ENCODE measurements at regions not wholly inside any gene's neighbourhood (a gene's known extent, or its start where the extent isn't known, plus 50 kb on each side); places are given as distances from the start of the nearest gene placed in this dataset.

- Histone ChIP-seq H3K4me3 (ENCODE audit: low read depth, low read length) (peak overlapping the region; percentile 44), H3K36me3 (ENCODE audit: insufficient read depth) (no peaks in the 10 kb centered on the region), H3K4me1 (ENCODE audit: insufficient read depth) (peaks cover 2% of the 10 kb centered on the region), H3K27ac (ENCODE audit: low read depth) (peak overlapping the region; percentile 65)
- DNase-seq (ENCODE audit: extremely low spot score) = peak; percentile 78
- 5% methylated on average over 18 of the region's 18 CpGs for WGBS
Observed at GRCh38 chr6:26286168-26286877, 78.7 kb upstream of the BTN3A2 start.

DNA sequence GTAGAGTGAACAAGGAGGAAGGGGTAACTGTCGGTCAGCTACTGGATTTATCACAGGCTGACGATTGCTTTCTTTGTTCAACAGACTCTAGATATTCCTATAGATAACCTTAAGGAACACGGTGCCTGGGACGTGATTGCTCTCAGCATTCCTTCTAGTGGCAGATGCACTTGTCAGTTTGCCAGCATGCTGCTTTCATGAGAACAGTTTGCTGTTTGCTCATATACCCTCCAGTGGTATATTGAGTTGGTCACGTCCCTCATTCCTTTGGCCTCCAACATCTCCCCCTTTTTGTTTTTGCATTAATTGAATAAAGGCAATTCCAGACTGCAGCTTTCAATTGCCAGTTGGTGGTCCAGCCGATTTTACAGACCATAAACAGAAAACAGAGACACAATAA lies 76.8 kb upstream of the BTN3A2 start:
- WGBS = 82% methylated on average over 6 of the region's 6 CpGs
- DNase-seq (ENCODE audit: extremely low spot score) = no peak
- H3K4me1 ChIP-seq (ENCODE audit: insufficient read depth) = peaks cover 2% of the 10 kb centered on the region
- no peak overlapping the region for H3K27ac ChIP-seq (ENCODE audit: low read depth)
- H3K4me3 ChIP-seq (ENCODE audit: low read depth, low read length) = no peak overlapping the region
- no peaks in the 10 kb centered on the region for H3K36me3 ChIP-seq (ENCODE audit: insufficient read depth)

DNA sequence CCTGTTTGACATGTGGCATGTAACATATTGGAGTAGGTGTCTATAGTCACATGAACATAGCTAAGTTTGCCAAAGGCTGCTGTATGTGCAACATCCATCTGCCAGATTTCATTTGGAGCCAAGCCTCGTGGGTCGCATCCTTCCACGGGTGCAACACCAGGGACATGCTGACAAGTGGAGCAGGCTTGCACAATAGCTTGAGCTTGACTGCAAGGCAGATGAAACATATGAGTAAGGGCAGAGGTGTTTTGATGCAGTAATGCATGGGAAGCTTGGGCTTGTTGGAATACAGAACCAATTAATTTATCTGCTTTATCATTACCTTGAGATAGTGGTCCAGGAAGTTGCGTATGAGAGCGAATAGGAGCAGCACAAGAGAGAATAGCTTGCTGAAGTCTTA lies 74.1 kb upstream of the BTN3A2 start:
- H3K4me3 ChIP-seq (ENCODE audit: low read depth, low read length) = no peak overlapping the region
- DNase-seq (ENCODE audit: extremely low spot score) = no peak
- no peaks in the 10 kb centered on the region for H3K4me1 ChIP-seq (ENCODE audit: insufficient read depth)
- no peak overlapping the region for H3K27ac ChIP-seq (ENCODE audit: low read depth)
- no peaks in the 10 kb centered on the region for H3K36me3 ChIP-seq (ENCODE audit: insufficient read depth)
- WGBS = 72% methylated on average over 5 of the region's 5 CpGs

GRCh38 chr6:26292709-26293108 lies 72.3 kb upstream of the BTN3A2 start:
- DNase-seq (ENCODE audit: extremely low spot score) = no peak
- no peaks in the 10 kb centered on the region for H3K36me3 ChIP-seq (ENCODE audit: insufficient read depth)
- H3K4me1 ChIP-seq (ENCODE audit: insufficient read depth) = no peaks in the 10 kb centered on the region
- H3K4me3 ChIP-seq (ENCODE audit: low read depth, low read length) = no peak overlapping the region
- no peak overlapping the region for H3K27ac ChIP-seq (ENCODE audit: low read depth)
- 88% methylated on average over 1 of the region's 1 CpG for WGBS

DNA sequence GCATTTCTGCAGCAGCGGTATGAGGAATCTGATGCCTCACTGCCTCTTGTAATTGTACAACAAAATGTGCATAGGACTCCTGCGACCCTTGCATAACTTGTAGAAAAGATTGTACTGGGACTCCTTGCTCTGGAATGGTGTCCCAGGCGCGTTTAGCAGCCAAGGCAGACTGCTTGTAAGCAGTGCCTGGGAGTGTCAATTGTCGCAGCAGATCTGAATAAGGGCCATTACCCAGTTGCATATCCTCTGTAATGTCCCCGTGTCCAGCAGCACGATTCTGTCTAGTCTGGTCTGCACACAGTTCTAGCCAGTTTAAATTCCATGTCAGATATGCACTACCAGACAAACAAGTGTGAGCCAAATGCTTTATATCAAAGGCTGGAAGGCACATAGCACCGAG lies 70.7 kb upstream of the BTN3A2 start:
- WGBS = 71% methylated on average over 8 of the region's 8 CpGs
- no peaks in the 10 kb centered on the region for H3K36me3 ChIP-seq (ENCODE audit: insufficient read depth)
- H3K27ac ChIP-seq (ENCODE audit: low read depth) = no peak overlapping the region
- DNase-seq (ENCODE audit: extremely low spot score) = no peak
- no peaks in the 10 kb centered on the region for H3K4me1 ChIP-seq (ENCODE audit: insufficient read depth)
- no peak overlapping the region for H3K4me3 ChIP-seq (ENCODE audit: low read depth, low read length)

- no peak for DNase-seq (ENCODE audit: extremely low spot score)
- H3K27ac ChIP-seq (ENCODE audit: low read depth) = no peak overlapping the region
- WGBS = 59% methylated on average over 11 of the region's 11 CpGs
- H3K4me3 ChIP-seq (ENCODE audit: low read depth, low read length) = no peak overlapping the region
- H3K4me1 ChIP-seq (ENCODE audit: insufficient read depth) = no peaks in the 10 kb centered on the region
- H3K36me3 ChIP-seq (ENCODE audit: insufficient read depth) = no peaks in the 10 kb centered on the region
Observed at GRCh38 chr6:26295691-26296555, 69.1 kb upstream of the BTN3A2 start.

GRCh38 chr6:26296556-26296856 lies 68.5 kb upstream of the BTN3A2 start:
- Histone ChIP-seq H3K4me1 (ENCODE audit: insufficient read depth) (no peaks in the 10 kb centered on the region), H3K27ac (ENCODE audit: low read depth) (no peak overlapping the region), H3K36me3 (ENCODE audit: insufficient read depth) (no peaks in the 10 kb centered on the region), H3K4me3 (ENCODE audit: low read depth, low read length) (no peak overlapping the region)
- DNase-seq (ENCODE audit: extremely low spot score) = no peak
- WGBS = 82% methylated on average over 2 of the region's 2 CpGs

GRCh38 chr6:26296857-26297648 lies 67.9 kb upstream of the BTN3A2 start:
- Histone ChIP-seq H3K27ac (ENCODE audit: low read depth) (no peak overlapping the region), H3K36me3 (ENCODE audit: insufficient read depth) (no peaks in the 10 kb centered on the region), H3K4me1 (ENCODE audit: insufficient read depth) (no peaks in the 10 kb centered on the region), H3K4me3 (ENCODE audit: low read depth, low read length) (no peak overlapping the region)
- 75% methylated on average over 4 of the region's 4 CpGs for WGBS
- DNase-seq (ENCODE audit: extremely low spot score) = no peak

DNA sequence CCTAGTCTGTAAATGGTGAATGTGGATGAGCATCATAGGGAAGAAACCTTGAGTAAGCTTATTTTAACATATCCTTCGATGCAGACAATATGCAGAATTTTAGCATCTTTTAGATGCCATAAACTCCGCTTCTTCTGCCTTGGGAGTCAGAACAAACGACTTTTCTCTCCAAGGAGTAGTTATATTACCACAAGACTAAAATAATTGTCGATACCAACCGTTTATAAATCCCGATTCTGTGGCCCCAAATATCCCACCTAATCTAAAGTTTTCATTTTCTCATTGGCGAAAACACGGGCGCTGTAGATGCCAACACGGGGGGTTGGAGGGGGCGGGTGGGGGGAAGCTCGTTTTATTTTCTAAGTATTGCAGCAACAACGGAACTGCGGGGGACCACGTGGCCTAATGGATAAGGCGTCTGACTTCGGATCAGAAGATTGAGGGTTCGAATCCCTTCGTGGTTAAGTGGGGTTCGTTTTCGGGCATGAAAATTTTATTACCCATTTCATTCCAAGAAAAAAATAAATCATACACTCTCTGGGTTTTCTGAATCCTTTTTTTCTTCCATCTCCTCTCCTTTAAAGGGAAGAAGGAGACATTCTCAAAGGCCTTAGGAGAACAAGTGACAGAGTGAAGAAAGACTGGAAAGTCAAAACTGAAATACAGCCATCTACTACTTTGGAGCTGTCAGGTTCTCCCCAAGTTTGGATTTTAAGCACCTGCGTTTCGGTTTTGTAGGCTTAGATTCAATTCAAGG lies 65.5 kb upstream of the BTN3A2 start:
- H3K4me1 ChIP-seq (ENCODE audit: insufficient read depth) = no peaks in the 10 kb centered on the region
- no peak overlapping the region for H3K27ac ChIP-seq (ENCODE audit: low read depth)
- no peaks in the 10 kb centered on the region for H3K36me3 ChIP-seq (ENCODE audit: insufficient read depth)
- no peak for DNase-seq (ENCODE audit: extremely low spot score)
- H3K4me3 ChIP-seq (ENCODE audit: low read depth, low read length) = no peak overlapping the region
- WGBS = 24% methylated on average over 23 of the region's 23 CpGs

DNA sequence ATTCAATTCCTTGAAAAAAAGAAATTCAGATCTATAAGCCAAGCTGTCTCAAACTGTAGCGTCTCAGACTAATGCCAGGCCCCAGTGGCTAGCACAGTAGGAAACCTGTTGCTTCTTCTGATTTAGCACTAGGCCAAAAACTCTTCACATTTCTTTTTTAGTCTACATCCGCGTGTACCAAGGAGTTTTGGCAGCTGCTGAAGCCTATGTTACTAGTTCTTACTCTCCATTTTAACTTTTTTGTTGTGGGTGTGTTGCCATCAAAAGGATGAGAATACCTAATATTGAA lies 65.0 kb upstream of the BTN3A2 start:
- H3K4me3 ChIP-seq (ENCODE audit: low read depth, low read length) = no peak overlapping the region
- H3K36me3 ChIP-seq (ENCODE audit: insufficient read depth) = no peaks in the 10 kb centered on the region
- no peak for DNase-seq (ENCODE audit: extremely low spot score)
- H3K27ac ChIP-seq (ENCODE audit: low read depth) = no peak overlapping the region
- 92% methylated on average over 3 of the region's 3 CpGs for WGBS
- H3K4me1 ChIP-seq (ENCODE audit: insufficient read depth) = no peaks in the 10 kb centered on the region

- Histone ChIP-seq H3K4me1 (ENCODE audit: insufficient read depth) (no peaks in the 10 kb centered on the region), H3K36me3 (ENCODE audit: insufficient read depth) (no peaks in the 10 kb centered on the region), H3K27ac (ENCODE audit: low read depth) (no peak overlapping the region), H3K4me3 (ENCODE audit: low read depth, low read length) (no peak overlapping the region)
- no peak for DNase-seq (ENCODE audit: extremely low spot score)
Observed at GRCh38 chr6:26300359-26300758, 64.6 kb upstream of the BTN3A2 start.

- H3K36me3 ChIP-seq (ENCODE audit: insufficient read depth) = no peaks in the 10 kb centered on the region
- H3K4me3 ChIP-seq (ENCODE audit: low read depth, low read length) = no peak overlapping the region
- no peaks in the 10 kb centered on the region for H3K4me1 ChIP-seq (ENCODE audit: insufficient read depth)
- no peak for DNase-seq (ENCODE audit: extremely low spot score)
- no peak overlapping the region for H3K27ac ChIP-seq (ENCODE audit: low read depth)
Observed at GRCh38 chr6:26300828-26301227, 64.2 kb upstream of the BTN3A2 start.

- no peak for DNase-seq (ENCODE audit: extremely low spot score)
Observed at GRCh38 chr6:26301638-26302037, 63.4 kb upstream of the BTN3A2 start.

More at GRCh38 chr6:26301638-26302037, 63.4 kb upstream of the BTN3A2 start:
- Histone ChIP-seq H3K4me3 (ENCODE audit: low read depth, low read length) (no peak overlapping the region), H3K4me1 (ENCODE audit: insufficient read depth) (no peaks in the 10 kb centered on the region), H3K36me3 (ENCODE audit: insufficient read depth) (no peaks in the 10 kb centered on the region), H3K27ac (ENCODE audit: low read depth) (no peak overlapping the region)
